Ovary (tissue), 3 donors: ENCODE measurements at regions not wholly inside any gene's neighbourhood (a gene's known extent, or its start where the extent isn't known, plus 50 kb on each side); places are given as distances from the start of the nearest gene placed in this dataset.

ENCODE experiments used
- CTCF ChIP-seq, 3 donors: fragments of 450-650 bp in 2 of 3; fragments of 200-600 bp in 1 of 3; IDR thresholded peaks; one replicate each; pipeline versions ENCODE4 v1.5.1 to v1.8.0; 2016 to 2022; ENCODE audit warnings: antibody characterized with exemption in 3 of 3, mild to moderate bottlenecking in 1 of 3
- EP300 ChIP-seq: sonication (generic); formaldehyde crosslinking; IDR thresholded peaks from one replicate; pipeline ENCODE4 v1.6.1; 2017; ENCODE audit warnings: antibody characterized with exemption
- POLR2A ChIP-seq: fragments of 450-650 bp; IDR thresholded peaks from one replicate; pipeline ENCODE4 v1.6.1; 2017; ENCODE audit warnings: antibody characterized with exemption, mild to moderate bottlenecking, moderate library complexity
- donor health status: DM: no; HTN: no; CAD: no.

GRCh38 chr3:180287703-180288102 is 251.0 kb upstream of the PEX5L start:
- TF ChIP-seq CTCF (IDR thresholded peaks at IDR 0.05) (no peak), EP300 (no peak), POLR2A (no peak)
